ENCODE measurements at regions not wholly inside any gene's neighbourhood (a gene's known extent, or its start where the extent isn't known, plus 50 kb on each side); places are given as distances from the start of the nearest gene placed in this dataset.

GRCh38 chr1:102151242-102151641 is 154.5 kb upstream of the OLFM3 start:
- no peak for TF ChIP-seq FOXP2 (optimal IDR thresholded peaks at IDR 0.05; ENCODE audit: control extremely low read depth, extremely low read length, insufficient read depth)
- no peak for TF ChIP-seq EZH2 (IDR thresholded peaks at IDR 0.05)
- TF ChIP-seq POLR2AphosphoS5 (IDR thresholded peaks at IDR 0.05; ENCODE audit: borderline replicate concordance, low read depth, low read length) = no peak

Measured in SK-N-MC (cell line).